NCI-H1105 (cell line): ENCODE measurements at regions not wholly inside any gene's neighbourhood (a gene's known extent, or its start where the extent isn't known, plus 50 kb on each side); places are given as distances from the start of the nearest gene placed in this dataset.
"Not testable (repeated sequence)": the region's sequence is repeated elsewhere in the genome, so short reads cannot be mapped to it uniquely, and the experiment has no call there.

Experiments
- DNase-seq: peaks from one replicate; lab custom pipeline; 2025; lab: John Stamatoyannopoulos, UW

DNA sequence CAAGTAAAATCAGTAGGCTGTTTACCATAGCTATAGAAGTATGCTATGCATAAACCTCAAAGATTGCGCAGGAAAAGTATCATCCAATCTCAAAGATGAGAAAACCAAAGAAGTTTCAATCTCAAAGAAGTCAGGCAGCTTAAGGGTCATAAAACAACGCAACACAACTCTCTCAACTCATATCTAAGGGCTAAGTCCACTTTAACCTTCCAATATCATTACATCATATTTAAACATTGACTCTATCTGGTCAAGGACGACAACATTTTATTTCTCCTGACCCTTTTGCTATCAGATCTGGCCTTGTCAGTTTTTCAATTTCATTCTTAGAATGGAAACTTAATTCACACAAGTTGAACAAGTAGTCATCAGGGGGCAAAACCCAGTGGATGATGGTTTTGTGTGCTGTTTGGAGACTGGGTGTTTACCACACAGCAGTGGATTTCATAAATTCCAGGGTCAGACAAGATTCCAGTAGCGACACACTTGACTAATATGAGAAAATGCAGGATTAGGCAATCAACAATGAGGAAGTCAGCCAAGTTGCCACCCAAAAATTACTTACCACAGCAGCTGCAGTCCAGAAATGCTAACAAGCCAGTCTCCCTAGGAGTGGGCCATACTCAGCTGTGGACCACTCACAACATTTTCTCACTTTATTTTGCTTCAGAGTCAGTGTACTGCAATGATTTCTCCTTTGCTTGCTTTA lies 108.7 kb upstream of the NBPF26 start:
- DNase-seq = not testable (repeated sequence)

DNA sequence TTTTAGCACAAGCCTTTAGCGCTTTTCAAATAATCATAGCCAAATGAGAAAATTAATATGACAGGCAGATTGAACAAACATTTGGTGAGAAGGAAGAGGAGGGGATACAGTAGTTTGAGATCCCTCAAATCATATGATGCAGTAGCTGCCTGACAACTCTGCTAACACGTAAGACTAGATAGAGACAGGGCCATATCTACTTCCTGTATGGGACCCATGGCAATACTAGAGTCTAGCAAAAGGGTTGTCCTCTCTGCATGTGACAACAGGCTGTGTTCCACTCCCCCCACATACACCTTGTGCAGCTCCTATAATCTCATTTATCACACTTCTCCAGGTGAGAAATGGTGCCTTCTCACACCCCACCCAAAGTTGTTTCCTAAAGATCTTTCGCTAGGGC lies 106.3 kb upstream of the NBPF26 start:
- not testable (repeated sequence) for DNase-seq

DNA sequence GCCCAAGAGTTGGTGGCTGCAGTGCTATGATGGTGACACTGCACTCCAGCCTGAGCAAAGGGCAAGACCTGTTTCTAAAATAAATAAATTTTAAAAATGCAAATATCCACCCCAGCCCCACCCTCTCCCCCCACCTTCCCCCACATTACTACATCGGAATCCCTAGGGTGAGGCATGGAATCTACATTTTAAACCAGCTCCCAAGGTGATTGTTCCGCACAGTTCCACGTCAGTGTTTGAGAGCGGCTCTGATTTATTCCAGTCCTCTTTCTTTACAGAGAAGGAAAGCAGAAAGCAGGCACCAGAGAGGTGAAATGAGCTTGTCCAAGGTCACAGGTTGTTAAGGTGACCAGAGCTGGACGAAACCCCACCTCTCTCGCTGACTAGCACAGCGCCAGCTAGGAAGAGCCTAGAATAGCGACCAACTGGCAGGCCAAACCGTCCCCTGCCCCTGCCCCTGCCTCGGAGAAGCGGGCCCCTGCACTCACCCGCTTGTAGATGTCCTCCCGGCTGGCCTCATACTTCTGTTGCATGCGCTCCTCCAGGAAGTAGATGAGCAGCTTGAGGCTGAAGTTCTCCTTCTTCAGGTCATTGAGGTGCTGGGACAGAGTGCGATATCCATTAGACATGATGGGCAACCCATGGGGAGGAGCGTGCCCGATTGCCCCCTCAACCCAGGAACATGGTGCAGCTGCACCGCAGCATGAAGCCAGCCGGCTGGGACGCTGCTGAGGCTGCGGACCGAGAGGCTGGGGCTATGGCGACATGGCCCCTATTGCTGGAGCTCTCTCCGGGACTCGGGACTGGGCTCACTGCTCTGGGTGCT lies 103.7 kb upstream of the NBPF26 start:
- not testable (repeated sequence) for DNase-seq

DNA sequence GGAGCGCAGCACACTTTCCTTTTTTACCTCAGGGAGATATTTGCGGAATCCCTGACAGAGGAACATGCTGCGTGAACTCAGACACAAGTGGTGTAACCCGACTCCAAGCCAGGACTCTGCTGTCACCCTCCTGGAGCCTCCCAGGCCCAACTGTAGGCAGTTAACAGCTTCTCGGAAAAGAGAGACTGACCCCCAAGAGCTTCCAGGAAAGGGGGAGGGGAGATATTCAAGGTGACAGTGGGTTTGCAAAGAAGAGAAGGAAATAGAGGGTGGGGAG lies 103.1 kb upstream of the NBPF26 start:
- not testable (repeated sequence) for DNase-seq

DNA sequence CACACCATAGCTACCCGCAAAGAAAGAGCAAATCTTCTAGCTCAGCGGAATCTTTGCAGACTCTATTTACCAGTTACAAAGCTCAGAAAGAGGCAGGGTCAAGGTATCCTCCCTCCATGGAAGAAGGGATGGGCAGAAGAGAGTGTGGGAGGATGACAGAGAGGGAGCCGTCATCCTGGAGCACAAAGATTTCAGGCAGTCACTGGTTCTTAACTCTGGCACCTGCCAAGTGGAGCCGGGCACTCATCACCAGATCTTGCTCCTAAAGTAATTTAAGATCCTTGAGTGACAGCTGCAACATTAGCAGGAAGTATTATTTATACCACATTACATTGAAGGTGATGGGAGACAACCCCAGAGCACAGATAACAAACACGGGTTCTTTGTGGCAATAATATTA lies 102.5 kb upstream of the NBPF26 start:
- DNase-seq = not testable (repeated sequence)

DNA sequence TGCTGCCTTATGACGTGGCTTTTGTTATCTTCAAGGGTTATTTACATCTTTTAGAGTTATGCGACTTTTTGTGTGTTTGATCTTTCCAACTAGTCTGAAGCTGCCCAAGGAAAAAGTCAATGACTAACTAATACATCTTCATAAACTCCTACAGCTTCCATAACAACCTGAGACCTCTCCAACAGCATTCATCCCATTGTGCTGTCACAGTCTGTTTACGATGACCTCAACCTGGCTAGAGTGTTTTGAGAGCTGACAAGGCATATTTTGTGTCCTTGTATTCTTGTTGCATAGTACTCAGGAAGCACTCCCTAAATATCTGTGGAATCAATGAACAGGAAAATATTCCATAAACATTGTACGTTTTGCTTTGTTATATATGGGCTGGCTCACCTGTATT lies 100.2 kb upstream of the NBPF26 start:
- not testable (repeated sequence) for DNase-seq

DNA sequence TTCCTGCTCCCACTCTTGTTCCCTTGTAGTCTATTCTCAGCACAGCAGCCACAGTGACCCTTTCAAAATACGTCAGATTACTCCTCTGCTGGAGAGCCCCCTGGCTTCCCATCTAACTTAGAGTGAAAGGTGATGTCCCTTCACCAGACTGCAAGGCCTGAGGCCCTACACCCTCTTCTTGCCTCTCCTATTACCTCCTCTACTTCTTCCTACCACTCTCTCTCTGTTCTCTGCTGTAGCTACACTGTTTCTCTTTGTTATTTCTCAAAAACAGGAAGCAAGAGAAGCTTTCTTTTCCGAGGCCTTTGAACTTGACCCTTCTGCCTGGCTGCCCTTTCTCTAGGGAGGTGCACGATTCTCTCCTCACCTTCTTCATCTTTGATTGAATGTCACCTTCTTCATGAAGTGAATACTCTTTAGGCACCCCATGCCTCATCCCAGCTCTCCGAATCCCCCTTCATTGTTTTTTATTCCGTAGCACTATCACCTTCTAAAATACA lies 99.1 kb upstream of the NBPF26 start:
- not testable (repeated sequence) for DNase-seq

DNA sequence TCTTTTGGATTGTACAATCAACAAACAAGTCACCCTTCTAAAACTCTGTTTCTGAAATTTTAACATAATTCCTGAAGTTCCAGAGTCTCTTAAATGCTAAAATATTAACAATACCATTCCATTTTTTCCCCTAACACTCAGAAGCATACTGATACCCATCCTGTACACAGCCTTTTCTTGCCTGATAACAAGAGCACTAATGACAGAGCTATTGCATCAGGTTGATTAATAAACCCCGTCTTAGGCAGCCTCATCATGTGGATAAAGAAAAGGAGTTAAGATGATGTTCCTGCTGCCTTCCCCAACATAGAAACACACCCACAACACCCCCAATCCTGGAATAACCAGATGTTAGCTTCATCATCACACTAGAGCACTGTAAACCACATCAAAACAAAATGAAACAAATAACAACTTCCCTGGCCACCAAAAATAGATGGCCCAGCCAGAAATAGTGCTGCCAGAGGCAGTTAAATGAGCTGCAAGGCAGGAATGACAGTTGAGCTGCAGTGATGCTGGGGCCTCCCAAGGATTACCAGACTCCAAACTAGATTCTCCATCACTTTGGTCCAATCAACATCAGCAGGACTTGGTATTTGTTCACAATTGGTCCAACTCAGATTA lies 93.8 kb upstream of the NBPF26 start:
- not testable (repeated sequence) for DNase-seq

DNA sequence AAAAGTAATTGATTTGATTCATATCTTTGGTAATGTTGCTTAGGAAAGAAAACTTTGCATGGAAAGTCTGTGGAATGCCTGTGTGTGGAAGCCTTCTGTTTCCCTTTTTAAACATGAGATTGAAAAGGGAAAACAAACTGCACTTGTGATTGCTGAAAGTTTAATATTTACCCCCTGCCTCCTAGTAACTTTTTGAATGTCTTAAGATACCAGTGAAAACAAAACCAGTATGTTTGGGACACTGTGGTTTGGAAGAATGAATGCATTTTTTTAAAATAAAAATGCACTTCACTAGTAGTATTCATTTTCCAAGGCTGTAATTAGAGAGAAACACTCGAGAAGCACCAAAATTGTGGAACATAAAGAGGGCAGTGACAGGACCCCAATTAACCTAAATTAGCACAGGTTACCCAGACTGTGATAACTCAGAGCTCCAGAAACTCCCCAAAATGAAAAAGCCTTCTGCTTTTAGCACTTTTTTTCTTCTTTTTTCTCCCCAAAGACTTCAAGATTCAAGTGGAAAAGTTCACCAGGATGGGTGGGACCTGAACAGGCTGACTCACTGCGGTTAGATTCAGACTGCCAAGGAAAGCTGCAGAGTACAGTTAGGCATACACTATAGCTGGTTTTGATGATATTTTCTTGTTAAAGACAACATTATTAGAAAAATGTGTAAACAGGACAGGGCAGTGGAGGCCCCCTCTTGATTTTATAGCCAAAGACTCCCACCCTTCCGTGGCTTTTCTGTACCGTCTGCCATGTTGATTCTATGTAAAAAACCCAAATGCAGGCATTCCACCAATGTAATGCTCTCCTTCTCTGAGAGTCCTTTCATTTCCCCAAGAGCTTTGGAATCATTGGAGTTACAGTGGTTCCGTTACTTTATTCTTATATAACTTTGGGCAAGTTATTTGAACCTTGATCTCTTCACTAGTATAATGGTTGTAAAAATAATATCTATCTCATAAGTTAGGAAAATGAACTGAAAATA lies 88.6 kb upstream of the NBPF26 start:
- not testable (repeated sequence) for DNase-seq

DNA sequence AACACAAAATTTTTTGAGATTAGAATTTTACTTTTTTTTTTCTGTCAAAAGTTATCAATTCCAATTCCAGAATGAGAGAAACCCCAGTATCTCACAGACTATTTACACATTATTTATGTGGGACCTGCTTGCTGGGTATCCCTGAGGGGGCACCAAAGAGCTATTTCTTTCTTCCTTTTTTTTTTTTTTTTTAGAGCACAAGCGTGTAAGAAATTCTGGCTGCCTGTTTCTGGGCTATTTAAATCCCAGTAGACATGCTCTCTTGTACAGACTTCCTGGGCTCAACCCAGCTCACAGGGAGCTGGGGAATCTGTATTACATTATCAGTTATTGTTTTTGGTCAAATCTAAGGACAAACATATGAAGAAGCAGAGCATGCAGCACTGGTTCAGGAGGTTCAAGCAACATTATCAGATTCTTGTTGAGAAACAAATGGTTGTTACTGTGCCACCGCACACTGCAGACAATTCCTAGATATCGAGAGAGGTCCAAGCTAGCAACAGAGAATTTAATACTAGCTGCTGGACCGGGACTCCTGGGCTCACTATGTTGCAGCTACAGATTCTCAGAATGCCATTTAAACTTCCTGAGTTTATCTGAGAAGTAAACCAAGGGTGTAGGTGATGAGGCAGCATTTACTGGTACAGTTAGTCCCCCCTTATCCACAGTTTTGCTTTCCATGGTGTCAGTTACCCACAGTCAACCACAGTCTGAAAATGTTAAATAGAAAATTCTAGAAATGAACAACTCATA lies 83.3 kb upstream of the NBPF26 start:
- DNase-seq = not testable (repeated sequence)

DNA sequence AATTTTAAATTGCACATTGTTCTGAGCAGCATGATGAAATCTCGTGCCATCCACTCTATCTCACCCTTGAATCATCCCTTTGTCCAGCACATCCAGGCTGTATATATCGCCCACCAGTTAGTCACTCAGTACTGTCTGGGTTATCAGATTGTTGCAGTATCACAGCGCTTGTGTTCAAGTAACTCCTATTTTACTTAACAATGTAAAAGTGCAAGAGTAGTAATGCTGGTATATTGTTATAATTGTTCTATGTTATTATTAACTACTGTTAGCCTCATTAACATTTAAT lies 82.8 kb upstream of the NBPF26 start:
- not testable (repeated sequence) for DNase-seq

DNA sequence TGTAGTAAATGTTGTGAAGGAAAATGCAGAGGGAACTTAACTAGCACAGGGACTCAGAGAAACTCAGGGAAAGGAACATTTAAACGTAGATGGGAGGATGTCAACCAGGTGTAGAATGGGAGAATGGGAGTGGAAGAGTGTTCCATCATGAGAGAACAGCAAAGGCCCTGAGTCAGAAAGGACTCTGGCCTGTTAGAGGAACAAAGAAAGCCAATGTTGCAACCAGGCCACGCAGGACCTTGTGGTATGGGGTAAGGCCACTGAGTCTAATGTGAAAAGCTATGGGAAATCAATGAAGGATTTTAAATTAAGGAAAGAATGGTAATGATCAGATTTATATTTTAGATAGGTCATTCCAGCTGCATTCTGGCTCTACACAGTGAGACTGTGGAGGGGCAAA lies 76.6 kb upstream of the NBPF26 start:
- not testable (repeated sequence) for DNase-seq

DNA sequence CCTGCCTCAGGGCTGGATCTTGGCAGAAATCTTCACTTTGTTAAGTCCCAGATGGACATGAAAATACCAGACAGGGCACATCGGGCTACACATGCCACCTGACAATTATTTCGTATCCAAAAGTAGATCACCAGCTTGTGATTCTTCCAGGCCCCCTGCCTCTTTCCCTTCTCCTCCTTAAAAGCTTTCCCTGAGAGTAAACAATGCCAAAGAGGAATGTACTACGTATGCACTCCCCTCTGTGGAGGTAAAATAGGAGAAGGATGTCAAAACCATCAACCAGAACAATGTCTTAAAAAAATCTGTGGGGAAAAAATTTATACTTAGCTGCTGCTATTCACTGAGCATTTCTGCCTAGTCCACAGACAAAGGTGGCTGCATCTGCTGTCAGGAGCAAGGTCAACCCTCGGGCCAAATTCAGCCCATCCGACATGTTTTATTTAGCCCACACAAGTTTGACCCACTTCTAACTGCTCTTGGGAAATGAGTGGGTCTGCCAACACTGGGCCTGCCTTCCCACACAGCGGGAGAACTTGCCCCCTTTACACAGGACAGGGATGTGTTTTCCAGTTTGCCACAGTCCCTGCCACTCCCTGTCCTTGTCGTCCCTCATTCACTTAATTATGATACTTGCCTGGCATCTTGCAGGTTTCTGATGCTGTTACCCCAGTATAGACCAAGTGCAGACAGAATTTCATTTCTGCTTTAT lies 74.7 kb upstream of the NBPF26 start:
- DNase-seq = not testable (repeated sequence)

DNA sequence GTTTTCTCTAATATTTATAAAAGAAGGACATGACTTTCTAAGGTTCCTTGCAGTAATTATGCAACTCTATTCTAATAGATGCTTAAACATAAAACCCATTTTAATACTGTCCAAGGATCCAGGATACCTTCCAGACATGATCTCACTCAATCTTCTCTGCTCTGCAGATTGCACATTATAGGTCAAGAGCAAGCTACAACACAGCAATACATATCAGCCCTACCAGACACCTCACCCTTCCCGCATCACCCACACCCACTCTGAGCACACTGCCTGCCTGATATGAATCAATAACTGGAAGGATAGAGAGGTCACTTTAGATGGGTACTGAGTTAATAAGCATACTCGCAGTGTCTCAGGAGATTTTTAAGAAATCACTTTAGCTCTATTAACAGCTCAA lies 74.0 kb upstream of the NBPF26 start:
- not testable (repeated sequence) for DNase-seq

DNA sequence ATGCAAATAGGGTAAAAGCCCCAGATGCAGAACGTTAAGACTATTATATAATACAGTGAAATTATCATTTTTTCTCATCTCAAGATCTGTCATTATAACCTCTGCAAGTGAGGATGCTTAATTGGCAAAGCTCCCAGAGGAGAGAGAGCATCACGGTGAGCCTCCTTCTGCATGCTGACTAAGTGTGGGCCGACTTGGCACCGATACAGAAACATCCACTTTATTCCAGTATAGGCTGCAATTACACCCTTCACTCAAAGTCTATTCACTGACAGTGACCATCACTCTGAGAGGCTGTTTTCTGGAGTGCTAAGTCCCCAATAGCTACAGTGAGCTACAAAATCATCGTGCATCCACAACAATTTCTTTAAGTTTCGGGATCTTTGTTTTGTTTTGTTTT lies 69.6 kb upstream of the NBPF26 start:
- not testable (repeated sequence) for DNase-seq

DNA sequence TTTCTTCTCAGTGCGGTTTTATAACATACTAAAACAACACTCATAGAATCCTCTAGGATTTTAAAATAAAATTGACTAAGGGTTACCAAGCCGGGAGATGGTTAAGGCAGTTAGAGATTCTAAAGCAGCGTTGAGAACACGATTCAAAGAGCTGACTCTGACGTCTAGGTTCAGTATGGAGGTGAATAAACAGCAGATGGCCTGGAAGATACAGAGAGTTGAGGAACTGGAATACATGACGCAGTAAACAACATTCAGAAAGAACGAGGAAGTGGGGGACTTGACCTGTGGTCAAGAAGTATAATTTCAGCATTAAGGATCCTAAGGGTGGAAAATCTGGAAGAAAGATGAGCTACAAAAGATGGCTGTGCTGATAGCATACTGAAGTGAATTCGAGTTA lies 68.4 kb upstream of the NBPF26 start:
- not testable (repeated sequence) for DNase-seq

DNA sequence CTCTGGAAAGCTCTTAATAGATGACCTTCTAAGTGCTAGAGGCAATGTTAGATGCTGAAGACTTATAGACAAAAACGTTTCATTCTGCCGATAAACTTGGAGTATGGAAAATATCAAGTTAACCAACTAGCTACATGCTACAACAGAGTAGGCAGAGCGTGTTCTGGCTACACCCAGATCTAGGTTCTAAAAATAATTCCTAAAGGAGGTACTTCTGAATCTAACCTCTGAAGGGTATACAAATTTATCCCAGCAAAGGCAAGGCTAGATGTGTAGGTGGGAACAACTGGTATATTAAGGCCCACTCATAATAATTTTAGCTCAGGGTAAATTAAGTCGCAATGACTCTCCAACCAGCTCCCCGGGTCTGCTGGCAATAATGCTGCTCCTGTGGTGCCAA lies 67.6 kb upstream of the NBPF26 start:
- DNase-seq = not testable (repeated sequence)

DNA sequence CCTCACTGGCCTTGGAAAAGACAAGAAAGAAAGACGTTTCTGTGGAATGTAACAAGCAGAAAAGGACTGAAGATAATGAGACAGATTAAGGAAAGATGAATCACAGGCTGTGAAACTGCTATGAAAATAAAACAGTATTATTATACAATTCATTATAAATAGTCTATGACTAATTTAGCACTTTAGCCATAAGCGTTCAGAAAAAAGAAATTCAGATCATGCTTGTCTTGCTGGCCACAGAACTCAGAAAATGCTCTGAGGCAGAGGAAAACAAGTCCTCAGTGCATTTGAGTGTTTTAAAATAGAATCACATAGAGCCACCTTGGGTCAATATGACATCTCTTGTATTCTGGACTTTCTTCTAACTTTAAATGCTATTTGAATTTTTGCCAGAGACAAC lies 65.9 kb upstream of the NBPF26 start:
- DNase-seq = not testable (repeated sequence)

DNA sequence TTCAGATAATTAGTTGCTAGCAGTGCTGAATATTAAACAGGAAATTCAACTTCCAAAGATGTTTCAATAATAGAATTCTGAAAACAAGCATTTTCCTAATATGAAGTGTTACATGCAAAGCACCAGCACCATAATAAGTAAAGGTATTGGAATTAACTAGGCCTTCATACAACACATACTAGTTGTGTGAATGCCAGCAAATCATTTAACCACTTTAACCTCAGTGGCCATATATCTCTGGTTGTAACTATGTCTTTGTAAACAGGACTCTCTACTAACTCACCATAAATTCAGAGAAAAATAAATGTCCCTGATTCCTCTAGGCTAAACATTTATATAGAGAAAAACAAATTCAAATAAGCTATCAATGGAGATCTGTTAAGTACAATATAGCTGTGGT lies 65.1 kb upstream of the NBPF26 start:
- DNase-seq = not testable (repeated sequence)

DNA sequence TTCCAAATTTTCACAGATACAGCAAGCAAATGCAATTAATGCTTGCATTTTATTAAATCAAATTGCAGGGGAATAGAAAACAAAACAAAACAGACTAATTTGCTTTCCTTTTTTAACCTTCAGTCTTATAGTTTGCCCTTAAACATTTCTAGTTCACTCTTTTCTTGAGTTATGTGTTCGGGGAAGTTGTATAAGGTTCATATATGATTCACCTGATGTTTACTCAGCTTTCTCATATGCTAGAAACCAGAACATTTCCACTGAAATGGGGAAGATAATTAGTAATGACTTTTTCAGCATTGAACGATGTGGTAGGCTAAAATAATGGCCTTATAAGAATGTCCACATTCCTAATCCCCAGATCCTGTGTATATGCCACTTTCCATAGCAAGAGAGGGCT lies 64.6 kb upstream of the NBPF26 start:
- not testable (repeated sequence) for DNase-seq
